Endothelial cell of umbilical vein (primary cell): ENCODE measurements at regions not wholly inside any gene's neighbourhood (a gene's known extent, or its start where the extent isn't known, plus 50 kb on each side); places are given as distances from the start of the nearest gene placed in this dataset.

Source experiments
- BruUV-seq: library from RNA; stranded (reverse); fragments of 400-500 nt; replicated peaks from 2 replicates; lab custom pipeline; 2021; lab: Mats Ljungman, UMichigan
- CTCF ChIA-PET: fragments of 300-600, 350-600 bp; sonication (Branson Sonifier 250); formaldehyde crosslinking; loops from one replicate; lab custom pipeline; 2021; ENCODE audit warnings: antibody characterized with exemption, inconsistent platforms; lab: Charles Lee
- POLR2A ChIA-PET: fragments of 300-600, 350-600 bp; sonication (Branson Sonifier 250); formaldehyde crosslinking; loops from one replicate; lab custom pipeline; 2021; ENCODE audit warnings: antibody characterized with exemption, inconsistent platforms; lab: Charles Lee
- DNase-seq: peaks from one replicate; pipeline ENCODE4 v3.0.0-alpha.2; 2011; ENCODE audit warnings: low read depth, low spot score
- FAIRE-seq: peaks from 2 replicates; lab custom pipeline; 2011; peaks lifted over from hg19 to GRCh38; lab: Jason Lieb, UNC
- H2AFZ ChIP-seq: 2 replicates; pipeline ENCODE4 v1.6.0; 2012; ENCODE audit warnings: low read depth, low read length, control low read depth, inconsistent platforms
- H3K27ac ChIP-seq: 2 replicates; pipeline ENCODE4 v1.5.1; 2011; ENCODE audit warnings: low read depth, mild to moderate bottlenecking, control low read depth, low read length, moderate library complexity; ENCODE audit not compliant: insufficient read depth
- H3K27me3 ChIP-seq, 2 experiments: 2 replicates each; pipeline versions ENCODE4 v1.6.0 to v1.6.1; 2011; ENCODE audit warnings: low read length in 2 of 2, mixed read lengths in 1 of 2; ENCODE audit not compliant: control insufficient read depth in 2 of 2, insufficient read depth in 2 of 2
- H3K36me3 ChIP-seq, 2 experiments: 2 replicates in 1 of 2; 3 replicates in 1 of 2; pipeline ENCODE4 v1.5.1; 2011; ENCODE audit warnings: low read length in 2 of 2, mild to moderate bottlenecking in 1 of 2, moderate library complexity in 1 of 2; ENCODE audit not compliant: control insufficient read depth in 2 of 2, insufficient read depth in 2 of 2; ENCODE audit errors: extremely low read depth in 1 of 2
- H3K4me1 ChIP-seq: 3 replicates; pipeline ENCODE4 v1.5.1; 2011; ENCODE audit warnings: mild to moderate bottlenecking, low read length; ENCODE audit not compliant: control insufficient read depth, insufficient read depth; ENCODE audit errors: extremely low read depth
- H3K4me2 ChIP-seq: 2 replicates; pipeline ENCODE4 v1.6.1; 2011; ENCODE audit warnings: low read length, control low read depth, mixed read lengths; ENCODE audit not compliant: insufficient read depth
- H3K4me3 ChIP-seq, 3 experiments: fragments of 200-600 bp in 1 of 3; sonication (generic), shearing (Covaris generic) in 1 of 3; replicated peaks in 1 of 3; 2 replicates each; pipeline ENCODE4 v1.5.1; 2011 to 2016; ENCODE audit warnings: control low read depth in 3 of 3, low read length in 3 of 3, mild to moderate bottlenecking in 2 of 3, inconsistent platforms in 1 of 3, low read depth in 1 of 3, moderate library complexity in 1 of 3; ENCODE audit not compliant: insufficient read depth in 1 of 3
- H3K79me2 ChIP-seq: 2 replicates; pipeline ENCODE4 v1.6.0; 2012; ENCODE audit warnings: low read length, inconsistent platforms; ENCODE audit not compliant: control insufficient read depth, insufficient read depth
- H3K9ac ChIP-seq: replicated peaks from 2 replicates; pipeline ENCODE3; 2011; ENCODE audit warnings: low read length, control low read depth; ENCODE audit not compliant: insufficient read depth; ENCODE audit errors: extremely low read depth
- H3K9me1 ChIP-seq: replicated peaks from 3 replicates; pipeline ENCODE4 v1.6.0; 2011; ENCODE audit warnings: mild to moderate bottlenecking, low read length; ENCODE audit not compliant: control insufficient read depth, insufficient read depth; ENCODE audit errors: extremely low read depth
- H3K9me3 ChIP-seq: replicated peaks from 2 replicates; pipeline ENCODE4 v1.5.1; 2012; ENCODE audit warnings: low read length, inconsistent platforms; ENCODE audit not compliant: control insufficient read depth, insufficient read depth
- H4K20me1 ChIP-seq: replicated peaks from 2 replicates; pipeline ENCODE3; 2011; ENCODE audit warnings: mild to moderate bottlenecking, low read length; ENCODE audit not compliant: control insufficient read depth, insufficient read depth; ENCODE audit errors: extremely low read depth
- CTCF ChIP-seq, 2 donors: IDR thresholded peaks; 1 replicate in 1 of 2; 2 replicates in 1 of 2; pipeline ENCODE4 v1.5.1; 2011; ENCODE audit warnings: low read length in 2 of 2, mild to moderate bottlenecking in 2 of 2, moderate library complexity in 2 of 2, control low read depth in 1 of 2, inconsistent platforms in 1 of 2, low read depth in 1 of 2; ENCODE audit not compliant: insufficient read depth in 1 of 2; ENCODE audit errors: extremely low read depth in 1 of 2
- EZH2 ChIP-seq: IDR thresholded peaks from 2 replicates; pipeline ENCODE4 v1.6.1; 2012; ENCODE audit warnings: borderline replicate concordance, low read depth, mild to moderate bottlenecking, moderate library complexity, low read length, inconsistent platforms; ENCODE audit not compliant: severe bottlenecking
- FOS ChIP-seq: IDR thresholded peaks from 2 replicates; pipeline ENCODE4 v1.6.1; 2011; ENCODE audit warnings: mild to moderate bottlenecking, low read length, moderate library complexity, borderline replicate concordance; ENCODE audit not compliant: insufficient read depth
- GATA2 ChIP-seq: IDR thresholded peaks from 2 replicates; pipeline ENCODE4 v1.7.0; 2011; ENCODE audit warnings: low read depth, mild to moderate bottlenecking, moderate library complexity, mixed read lengths, low read length; ENCODE audit not compliant: insufficient read length, insufficient read depth
- JUN ChIP-seq: IDR thresholded peaks from 2 replicates; pipeline ENCODE4 v1.6.1; 2011; ENCODE audit warnings: borderline replicate concordance, low read depth; ENCODE audit not compliant: insufficient read length, insufficient read depth
- MAX ChIP-seq: IDR thresholded peaks from 2 replicates; pipeline ENCODE4 v1.6.1; 2011; ENCODE audit not compliant: insufficient read depth, insufficient read length
- MYC ChIP-seq: IDR thresholded peaks from one replicate; pipeline ENCODE4 v1.6.1; 2011; ENCODE audit warnings: mild to moderate bottlenecking, low read depth, low read length
- POLR2A ChIP-seq: IDR thresholded peaks from 2 replicates; pipeline ENCODE4 v1.6.1; 2012; ENCODE audit warnings: low read depth, mild to moderate bottlenecking, control low read depth, low read length
- POLR2AphosphoS5 ChIP-seq: IDR thresholded peaks from 2 replicates; pipeline ENCODE4 v1.6.1; 2012; ENCODE audit warnings: low read depth, mild to moderate bottlenecking, control low read depth, low read length, moderate library complexity; ENCODE audit not compliant: insufficient read depth
- dilution Hi-C: fragments of 300-500 bp; cut with MboI; formaldehyde crosslinking; loops from one replicate; pipeline ENCODE4 v1.15.0; 2019; ENCODE audit warnings: low sequenced_read_pairs; ENCODE audit not compliant: extremely low pct_ligation_motif_present
- intact Hi-C: fragments of 100-400 bp; cut with micrococcal nuclease; formaldehyde crosslinking; loops from one replicate; pipeline ENCODE4 v1.10.0; 2022

GRCh38 chr5:145084834-145085233, 750.3 kb downstream of the PRELID2 start:
- intact Hi-C loops (no loop called here), dilution Hi-C loops (no loop called here)
- no peak for TF ChIP-seq POLR2A
- no peak for TF ChIP-seq EZH2
- no peak for TF ChIP-seq FOS
- TF ChIP-seq POLR2AphosphoS5, result no peak
- TF ChIP-seq CTCF (IDR thresholded peaks at IDR 0.05; ENCODE audit: extremely low read depth in 1 of 2, insufficient read depth in 1 of 2, low read depth in 1 of 2, low read length in 2 of 2), result no peak
- no peak for TF ChIP-seq JUN
- POLR2A ChIA-PET, result no interaction called here
- no peaks in the 10 kb centered on the region for H3K9me1 ChIP-seq
- no TSS peak for BruUV-seq
- no peak overlapping the region for H3K9ac ChIP-seq
- no peak overlapping the region for H3K4me2 ChIP-seq
- CTCF ChIA-PET, result no interaction called here
- H3K4me3 ChIP-seq, result no peak overlapping the region
- H3K27ac ChIP-seq, result no peak overlapping the region
- H3K4me1 ChIP-seq, result no peaks in the 10 kb centered on the region
- H3K9me3 ChIP-seq, result no peaks in the 10 kb centered on the region
- no peaks in the 10 kb centered on the region for H3K36me3 ChIP-seq
- H3K79me2 ChIP-seq, result no peaks in the 10 kb centered on the region
- FAIRE-seq (no peak), DNase-seq (no peak)
- no peaks in the 10 kb centered on the region for H4K20me1 ChIP-seq
- H2AFZ ChIP-seq, result no peak overlapping the region
- no peaks in the 10 kb centered on the region for H3K27me3 ChIP-seq

- POLR2A ChIA-PET, result no interaction called here
- TF ChIP-seq POLR2A (no peak), EZH2 (no peak), MAX (no peak), POLR2AphosphoS5 (no peak), FOS (no peak), GATA2 (no peak), JUN (no peak), CTCF (IDR thresholded peaks at IDR 0.05; ENCODE audit: extremely low read depth in 1 of 2, insufficient read depth in 1 of 2, low read depth in 1 of 2, low read length in 2 of 2) (no peak), MYC (no peak)
- FAIRE-seq (no peak), DNase-seq (no peak)
- H4K20me1 ChIP-seq, result no peaks in the 10 kb centered on the region
- no peaks in the 10 kb centered on the region for H3K9me1 ChIP-seq
- H3K4me1 ChIP-seq, result no peaks in the 10 kb centered on the region
- dilution Hi-C loops, result no loop called here
- intact Hi-C loops, result no loop called here
- no peaks in the 10 kb centered on the region for H3K9me3 ChIP-seq
- H3K4me3 ChIP-seq, result no peak overlapping the region
- no peak overlapping the region for H3K4me2 ChIP-seq
- CTCF ChIA-PET, result no interaction called here
- no peaks in the 10 kb centered on the region for H3K36me3 ChIP-seq
- no peak overlapping the region for H3K9ac ChIP-seq
- H3K79me2 ChIP-seq, result no peaks in the 10 kb centered on the region
- no peak overlapping the region for H3K27ac ChIP-seq
- no peaks in the 10 kb centered on the region for H3K27me3 ChIP-seq
- no peak overlapping the region for H2AFZ ChIP-seq
- no TSS peak for BruUV-seq
Observed at GRCh38 chr5:145077028-145077427, 758.1 kb downstream of the PRELID2 start.
